H1 (cell line): ENCODE measurements at regions not wholly inside any gene's neighbourhood (a gene's known extent, or its start where the extent isn't known, plus 50 kb on each side); places are given as distances from the start of the nearest gene placed in this dataset.

Experiments
- CTCF ChIA-PET: fragments of 300-600 bp; sonication (Branson Sonifier 250); formaldehyde crosslinking; loops from one replicate; lab custom pipeline; 2021; ENCODE audit not compliant: partially characterized antibody; lab: Charles Lee
- POLR2A ChIA-PET: fragments of 300-600 bp; sonication (Branson Sonifier 250); formaldehyde crosslinking; loops from one replicate; lab custom pipeline; 2021; ENCODE audit warnings: inconsistent platforms; ENCODE audit not compliant: partially characterized antibody; lab: Charles Lee
- DNase-seq, 2 experiments: peaks; one replicate each; pipeline versions ENCODE4 v3.0.0 to v3.0.0-alpha.2; 2010 to 2022; ENCODE audit warnings: low spot score in 2 of 2, low read depth in 1 of 2, mixed read lengths in 1 of 2
- FAIRE-seq: peaks from 2 replicates; lab custom pipeline; 2011; peaks lifted over from hg19 to GRCh38; lab: Jason Lieb, UNC
- H2AFZ ChIP-seq: 2 replicates; pipeline ENCODE4 v1.8.1; 2012; ENCODE audit warnings: low read length, inconsistent platforms
- H2AK5ac ChIP-seq: 2 replicates; pipeline ENCODE4 v1.6.1; 2013; ENCODE audit warnings: low read depth, low read length
- H2BK120ac ChIP-seq: replicated peaks from 2 replicates; pipeline ENCODE3; 2013; ENCODE audit warnings: low read depth, low read length, inconsistent platforms
- H2BK12ac ChIP-seq: 2 replicates; pipeline ENCODE4 v1.6.1; 2013; ENCODE audit warnings: low read depth, low read length
- H2BK15ac ChIP-seq: 2 replicates; pipeline ENCODE4 v1.6.1; 2013; ENCODE audit warnings: low read length
- H2BK20ac ChIP-seq: 2 replicates; pipeline ENCODE4 v1.6.1; 2013; ENCODE audit warnings: low read length
- H2BK5ac ChIP-seq: 2 replicates; pipeline ENCODE4 v1.6.1; 2013; ENCODE audit warnings: low read depth, low read length
- H3K14ac ChIP-seq: 2 replicates; pipeline ENCODE4 v1.6.1; 2013; ENCODE audit warnings: inconsistent platforms; ENCODE audit not compliant: insufficient read length
- H3K18ac ChIP-seq: 2 replicates; pipeline ENCODE4 v1.6.1; 2013; ENCODE audit warnings: low read length; ENCODE audit errors: extremely low read depth
- H3K23ac ChIP-seq: 2 replicates; pipeline ENCODE4 v1.6.1; 2013; ENCODE audit warnings: inconsistent platforms; ENCODE audit not compliant: insufficient read length
- H3K23me2 ChIP-seq: 2 replicates; pipeline ENCODE4 v1.6.1; 2013; ENCODE audit warnings: low read depth, low read length
- H3K27ac ChIP-seq: 2 replicates; pipeline ENCODE4 v1.6.1; 2011; ENCODE audit warnings: low read depth, low read length, inconsistent platforms
- H3K27me3 ChIP-seq, 4 experiments: replicated peaks in 1 of 4; 1 replicate in 1 of 4; 2 replicates in 3 of 4; pipeline versions ENCODE4 v1.6.1 to v1.8.1; 2011 to 2013; ENCODE audit warnings: low read length in 3 of 4, mild to moderate bottlenecking in 3 of 4, inconsistent platforms in 2 of 4, mixed read lengths in 2 of 4, moderate library complexity in 1 of 4; ENCODE audit not compliant: control insufficient read depth in 3 of 4, insufficient read depth in 3 of 4; ENCODE audit errors: extremely low read depth in 1 of 4
- H3K36me3 ChIP-seq, 4 experiments: 2 replicates each; pipeline versions ENCODE4 v1.6.1 to v1.8.1; 2011 to 2013; ENCODE audit warnings: mild to moderate bottlenecking in 4 of 4, low read length in 3 of 4, moderate library complexity in 2 of 4, control low read depth in 1 of 4, inconsistent platforms in 1 of 4; ENCODE audit not compliant: insufficient read depth in 4 of 4, control insufficient read depth in 2 of 4
- H3K4ac ChIP-seq: replicated peaks from 2 replicates; pipeline ENCODE3; 2013; ENCODE audit warnings: low read length, low read depth, mixed read lengths, inconsistent platforms; ENCODE audit not compliant: insufficient read length
- H3K4me1 ChIP-seq, 4 experiments: replicated peaks in 1 of 4; 1 replicate in 1 of 4; 2 replicates in 3 of 4; pipeline versions ENCODE4 v1.6.1 to v1.8.1; 2011 to 2013; ENCODE audit warnings: low read length in 3 of 4, inconsistent platforms in 2 of 4, mixed read lengths in 1 of 4; ENCODE audit not compliant: insufficient read depth in 4 of 4, control insufficient read depth in 3 of 4
- H3K4me2 ChIP-seq, 2 experiments: 2 replicates each; pipeline versions ENCODE4 v1.6.1 to v1.8.1; 2011 to 2013; ENCODE audit warnings: low read depth in 2 of 2, low read length in 2 of 2, control low read depth in 1 of 2, inconsistent platforms in 1 of 2, mild to moderate bottlenecking in 1 of 2; ENCODE audit not compliant: insufficient read depth in 1 of 2
- H3K4me3 ChIP-seq, 4 experiments: fragments of 200-600, 300-600 bp in 1 of 4; sonication (generic), shearing (Covaris generic), sonication (Bioruptor Twin) in 1 of 4; 2 replicates each; pipeline versions ENCODE4 v1.5.1 to v1.8.1; 2011 to 2016; ENCODE audit warnings: low read length in 4 of 4, low read depth in 3 of 4, control low read depth in 2 of 4, inconsistent platforms in 2 of 4, mild to moderate bottlenecking in 2 of 4, mixed read lengths in 1 of 4, moderate library complexity in 1 of 4; ENCODE audit not compliant: insufficient read depth in 2 of 4; ENCODE audit errors: extremely low read depth in 1 of 4
- H3K56ac ChIP-seq: replicated peaks from 2 replicates; pipeline ENCODE3; 2013; ENCODE audit warnings: low read depth, mild to moderate bottlenecking, mixed read lengths, low read length, inconsistent platforms; ENCODE audit not compliant: insufficient read length
- H3K79me1 ChIP-seq: 2 replicates; pipeline ENCODE4 v1.6.1; 2013; ENCODE audit warnings: low read depth, low read length, control low read depth
- H3K79me2 ChIP-seq, 2 experiments: 2 replicates each; pipeline versions ENCODE4 v1.6.1 to v1.8.1; 2012 to 2013; ENCODE audit warnings: low read length in 2 of 2, mild to moderate bottlenecking in 2 of 2, inconsistent platforms in 1 of 2; ENCODE audit not compliant: insufficient read depth in 2 of 2, control insufficient read depth in 1 of 2
- H3K9ac ChIP-seq, 4 experiments: replicated peaks in 1 of 4; 1 replicate in 1 of 4; 2 replicates in 3 of 4; pipeline versions ENCODE4 v1.6.1 to v1.8.1; 2011 to 2013; ENCODE audit warnings: low read depth in 3 of 4, low read length in 3 of 4, control low read depth in 2 of 4, mild to moderate bottlenecking in 2 of 4, moderate library complexity in 2 of 4, inconsistent platforms in 1 of 4; ENCODE audit errors: extremely low read depth in 1 of 4
- H3K9me3 ChIP-seq, 2 experiments: 2 replicates each; pipeline versions ENCODE4 v1.6.1 to v1.8.1; 2012 to 2013; ENCODE audit warnings: mild to moderate bottlenecking in 2 of 2, moderate library complexity in 2 of 2, control low read depth in 1 of 2, inconsistent platforms in 1 of 2, low read depth in 1 of 2, low read length in 1 of 2, mixed read lengths in 1 of 2; ENCODE audit not compliant: insufficient read depth in 2 of 2
- H4K20me1 ChIP-seq, 2 experiments: replicated peaks in 1 of 2; 2 replicates each; pipeline versions ENCODE3 to v1.8.1; 2011 to 2013; ENCODE audit warnings: inconsistent platforms in 2 of 2, low read length in 2 of 2, mild to moderate bottlenecking in 1 of 2; ENCODE audit not compliant: insufficient read depth in 2 of 2, control insufficient read depth in 1 of 2
- H4K5ac ChIP-seq: 2 replicates; pipeline ENCODE4 v1.6.1; 2013; ENCODE audit warnings: low read length, low read depth, mixed read lengths, inconsistent platforms; ENCODE audit not compliant: insufficient read length
- H4K8ac ChIP-seq: 2 replicates; pipeline ENCODE4 v1.8.0; 2013; ENCODE audit warnings: mild to moderate bottlenecking, moderate library complexity, low read length, inconsistent platforms; ENCODE audit not compliant: insufficient read depth; ENCODE audit errors: extremely low read depth
- H4K91ac ChIP-seq: replicated peaks from 2 replicates; pipeline ENCODE3; 2013; ENCODE audit warnings: low read length, mixed read lengths, inconsistent platforms; ENCODE audit not compliant: insufficient read length
- BCL11A ChIP-seq, 2 experiments: IDR thresholded peaks; one replicate each; pipeline ENCODE4 v1.6.1; 2011; ENCODE audit warnings: low read depth in 2 of 2, low read length in 2 of 2, mild to moderate bottlenecking in 2 of 2
- BRCA1 ChIP-seq: IDR thresholded peaks from 2 replicates; pipeline ENCODE4 v1.6.1; 2012; ENCODE audit warnings: low read depth, low read length, improper control_type of control experiment
- CHD1 ChIP-seq: IDR thresholded peaks from 2 replicates; pipeline ENCODE4 v1.6.1; 2012; ENCODE audit warnings: low read depth, low read length, improper control_type of control experiment
- CHD2 ChIP-seq: IDR thresholded peaks from 2 replicates; pipeline ENCODE4 v1.6.1; 2012; ENCODE audit warnings: low read length, improper control_type of control experiment
- CTBP2 ChIP-seq: IDR thresholded peaks from 2 replicates; pipeline ENCODE4 v1.7.0; 2011; ENCODE audit warnings: borderline replicate concordance, mild to moderate bottlenecking, moderate library complexity, mixed read lengths, low read length; ENCODE audit not compliant: insufficient read depth, insufficient read length
- FOSL1 ChIP-seq: IDR thresholded peaks from 2 replicates; pipeline ENCODE4 v1.6.1; 2011; ENCODE audit warnings: mild to moderate bottlenecking, low read depth, low read length, moderate library complexity; ENCODE audit not compliant: insufficient read depth
- HDAC2 ChIP-seq, 2 experiments: fragments of 300-600 bp in 1 of 2; sonication (generic) in 1 of 2; IDR thresholded peaks; 2 replicates each; pipeline ENCODE4 v1.6.1; 2011 to 2012; ENCODE audit warnings: low read depth in 2 of 2, low read length in 2 of 2, mild to moderate bottlenecking in 2 of 2, moderate library complexity in 2 of 2, borderline replicate concordance in 1 of 2, inconsistent platforms in 1 of 2
- KDM4A ChIP-seq: IDR thresholded peaks from one replicate; pipeline ENCODE4 v1.7.1; 2012; ENCODE audit warnings: low read depth, mild to moderate bottlenecking, moderate library complexity, low read length, inconsistent platforms; ENCODE audit not compliant: severe bottlenecking
- NANOG ChIP-seq: IDR thresholded peaks from 2 replicates; pipeline ENCODE4 v1.6.1; 2011; ENCODE audit warnings: low read length, low read depth, mild to moderate bottlenecking, inconsistent platforms; ENCODE audit not compliant: insufficient read depth, poor library complexity, severe bottlenecking
- PHF8 ChIP-seq: fragments of 200-600 bp; sonication (generic); conservative IDR thresholded peaks from 2 replicates; pipeline ENCODE4 v1.7.1; 2012; ENCODE audit warnings: low read depth, mild to moderate bottlenecking, inconsistent platforms, low read length, moderate library complexity
- SAP30 ChIP-seq: fragments of 300-600 bp; sonication (generic); IDR thresholded peaks from 2 replicates; pipeline ENCODE4 v1.7.1; 2012; ENCODE audit warnings: low read length, moderate library complexity, mild to moderate bottlenecking, inconsistent platforms; ENCODE audit not compliant: insufficient read depth, insufficient replicate concordance
- SRF ChIP-seq: IDR thresholded peaks from 2 replicates; pipeline ENCODE4 v1.6.1; 2011; ENCODE audit warnings: mild to moderate bottlenecking, low read depth, low read length, moderate library complexity
- TAF7 ChIP-seq: optimal IDR thresholded peaks from 2 replicates; pipeline ENCODE3; 2011; ENCODE audit warnings: low read depth, mild to moderate bottlenecking, inconsistent platforms, low read length, moderate library complexity, borderline replicate concordance
- YY1 ChIP-seq: IDR thresholded peaks from 2 replicates; pipeline ENCODE4 v1.6.1; 2011; ENCODE audit warnings: low read depth, mild to moderate bottlenecking, low read length
- WGBS, 2 experiments: shearing (Covaris generic) in 1 of 2; methylation state at CpG; one replicate each; pipeline versions ENCODE4 v1.1.6 to v1.1.7; 2013 to 2015; ENCODE audit warnings: low lambda C conversion rate in 2 of 2, mixed read lengths in 2 of 2, inconsistent platforms in 1 of 2, low coverage in 1 of 2, missing lambda C conversion rate in 1 of 2; ENCODE audit not compliant: insufficient replicate concordance in 2 of 2, insufficient coverage in 1 of 2, insufficient read length in 1 of 2; ENCODE audit errors: extremely low coverage in 1 of 2, missing lambda C conversion rate in 1 of 2; 5-methylcytosine and 5-hydroxymethylcytosine counted together

GRCh38 chr6:122524056-122524455 is 52.4 kb upstream of the SERINC1 start:
- CTCF ChIA-PET = no interaction called here
- H4K20me1 ChIP-seq = no peaks in the 10 kb centered on the region
- TF ChIP-seq KDM4A (no peak), YY1 (no peak), SRF (no peak), CHD1 (no peak), FOSL1 (no peak), CTBP2 (no peak), SAP30 (no peak), CHD2 (no peak), TAF7 (no peak), NANOG (no peak), HDAC2 (IDR thresholded peaks at IDR 0.05; ENCODE audit: borderline replicate concordance in 1 of 2, low read depth in 2 of 2, low read length in 2 of 2) (no peak), PHF8 (no peak), BRCA1 (no peak), BCL11A (IDR thresholded peaks at IDR 0.05; ENCODE audit: low read depth in 2 of 2, low read length in 2 of 2) (no peak)

More at GRCh38 chr6:122524056-122524455, 52.4 kb upstream of the SERINC1 start:
- DNase-seq (no peak), FAIRE-seq (no peak)
- Histone ChIP-seq H4K8ac (no peak overlapping the region), H3K23me2 (no peaks in the 10 kb centered on the region), H4K91ac (no peak overlapping the region), H2AK5ac (no peak overlapping the region), H3K36me3 (peaks cover 0 to 22% (median 0%) of the 10 kb centered on the region in 4 experiments; a peak in 1 of 8 replicates), H3K14ac (no peak overlapping the region), H3K79me2 (0 out of 4 replicates have a peak, but pooled peaks cover 0 to 2% of the 10 kb centered on the region in 2 experiments), H3K4me1 (no peaks in the 10 kb centered on the region), H3K79me1 (no peaks in the 10 kb centered on the region), H3K56ac (no peak overlapping the region), H3K18ac (no peak overlapping the region), H3K4me3 (no peak overlapping the region), H3K4ac (no peak overlapping the region), H2BK12ac (no peak overlapping the region), H3K9me3 (peaks cover 0 to 4% of the 10 kb centered on the region in 2 experiments; a peak in 2 of 4 replicates), H4K5ac (no peak overlapping the region), H3K27me3 (no peaks in the 10 kb centered on the region), H3K9ac (no peak overlapping the region), H2BK5ac (no peak overlapping the region), H2BK15ac (no peak overlapping the region), H2BK20ac (no peak overlapping the region), H2BK120ac (no peak overlapping the region), H2AFZ (no peak overlapping the region), H3K4me2 (no peak overlapping the region), H3K27ac (no peak overlapping the region), H3K23ac (no peak overlapping the region)
- WGBS, 2 experiments = 13% methylated on average over 2 of the region's 2 CpGs; no CpG with 5 or more reads in 1 of the 2 experiments
- POLR2A ChIA-PET = no interaction called here
